ENCODE measurements at regions not wholly inside any gene's neighbourhood (a gene's known extent, or its start where the extent isn't known, plus 50 kb on each side); places are given as distances from the start of the nearest gene placed in this dataset.
"Not testable (repeated sequence)": the region's sequence is repeated elsewhere in the genome, so short reads cannot be mapped to it uniquely, and the experiment has no call there.

DNA sequence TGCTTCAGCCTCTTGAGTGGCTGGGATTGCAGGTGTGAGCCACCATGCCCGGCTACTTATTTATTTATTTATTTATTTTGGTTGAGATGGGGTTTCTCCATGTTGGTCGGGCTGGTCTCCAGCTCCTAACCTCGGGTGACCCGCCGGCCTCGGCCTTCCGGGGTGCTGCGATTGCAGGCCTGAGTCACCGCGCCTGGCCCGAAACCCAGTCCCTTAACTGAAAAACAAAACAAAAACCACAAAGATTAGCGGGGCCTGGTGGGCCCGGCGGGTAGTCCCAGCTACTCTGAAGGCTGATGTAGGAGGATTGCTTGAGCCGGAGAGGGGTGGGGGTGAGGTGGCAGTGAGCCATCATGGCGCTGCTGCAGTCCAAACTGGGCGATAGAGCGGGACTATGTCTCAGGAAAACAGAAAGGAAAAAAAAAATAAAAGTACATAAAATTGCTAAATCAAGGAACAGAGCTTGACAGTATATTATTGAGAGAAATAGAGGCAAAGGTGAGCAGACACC lies 75.6 kb upstream of the NIPA1 start:
- WGBS, 2 donors: 64 to 74% methylated on average over 18 of the region's 18 CpGs
- not testable (repeated sequence) for H3K4me3 ChIP-seq

DNA sequence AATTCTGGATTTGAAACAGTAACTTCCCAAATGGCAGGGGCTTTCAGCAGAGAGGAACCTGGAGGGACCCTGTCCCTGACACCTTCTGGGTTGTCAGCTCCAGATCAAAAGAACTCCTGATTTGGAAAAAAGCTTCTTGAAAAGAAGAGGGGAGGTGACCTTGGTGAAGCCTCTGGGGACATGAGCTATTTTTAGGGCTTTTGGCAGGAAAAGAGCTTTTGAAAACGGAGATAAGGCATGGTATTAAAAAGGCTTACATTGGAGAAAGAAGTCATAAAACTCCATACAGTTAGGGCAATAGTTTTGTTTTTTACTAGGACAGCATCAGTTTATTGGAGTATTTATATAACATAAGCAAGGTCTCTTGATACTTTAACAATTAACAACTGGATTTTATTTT lies 72.5 kb upstream of the NIPA1 start:
- DNase-seq; H3K36me3 ChIP-seq (ENCODE audit: low read depth, missing control alignments); H3K27ac ChIP-seq; intact Hi-C loops (cut with DNase I; ENCODE audit: low total_unique reads); H3K9me3 ChIP-seq; H3K4me1 ChIP-seq; H3K27me3 ChIP-seq: not testable (repeated sequence)
- H3K4me3 ChIP-seq: peak overlapping the region; percentile 38 to 39
- whole genome bisulfite sequencing, 2 donors: 0% methylated on average over 1 of the region's 1 CpG

More for the DNA sequence above, 75.6 kb upstream of the NIPA1 start:
- H3K27me3 ChIP-seq; H3K4me1 ChIP-seq; intact Hi-C loops (cut with DNase I; ENCODE audit: low total_unique reads); DNase-seq; H3K36me3 ChIP-seq (ENCODE audit: low read depth, missing control alignments); H3K9me3 ChIP-seq; H3K27ac ChIP-seq: not testable (repeated sequence)

DNA sequence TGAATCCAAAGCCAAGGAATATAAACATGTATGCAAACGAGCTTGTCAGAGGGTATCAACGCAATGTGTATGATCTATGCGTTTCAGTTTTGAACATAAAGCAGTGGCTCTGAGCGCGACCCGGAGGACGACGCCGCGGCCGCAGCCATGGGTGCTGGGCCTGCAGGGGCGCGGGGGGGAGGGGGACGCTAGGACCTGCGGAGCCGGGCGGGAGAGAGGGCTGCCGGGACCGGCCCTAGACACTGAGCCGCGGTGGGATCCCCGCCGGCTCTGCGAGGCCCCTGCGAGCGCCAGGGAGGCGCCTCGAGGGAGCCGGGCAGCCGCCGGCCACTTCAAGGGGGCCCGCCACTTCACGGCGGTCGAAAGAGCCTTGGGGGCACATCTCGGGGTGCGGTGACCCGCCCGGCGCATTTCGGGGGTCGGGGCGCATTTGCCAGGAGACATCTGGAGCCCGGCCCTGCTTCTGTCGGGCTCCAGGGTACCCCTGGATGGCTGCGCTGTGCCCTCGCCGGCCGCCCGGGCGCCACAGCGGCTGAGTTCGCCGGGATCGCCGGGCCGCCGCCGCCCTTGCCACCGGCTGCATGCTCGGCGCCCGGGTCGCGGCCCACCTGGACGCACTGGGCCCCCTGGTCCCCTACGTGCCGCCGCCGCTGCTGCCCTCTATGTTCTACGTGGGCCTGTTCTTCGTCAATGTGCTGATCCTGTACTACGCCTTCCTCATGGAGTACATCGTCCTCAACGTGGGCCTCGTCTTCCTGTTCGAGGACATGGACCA lies 71.9 kb upstream of the NIPA1 start:
- DNase-seq; H3K4me1 ChIP-seq; intact Hi-C loops (cut with DNase I; ENCODE audit: low total_unique reads); H3K9me3 ChIP-seq; H3K27me3 ChIP-seq; H3K36me3 ChIP-seq (ENCODE audit: low read depth, missing control alignments); H3K27ac ChIP-seq: not testable (repeated sequence)
- WGBS, 2 donors: 1 to 10% methylated on average over 3 to 30 of the region's 77 CpGs
- H3K4me3 ChIP-seq: peak overlapping the region; percentile 38 to 39

DNA sequence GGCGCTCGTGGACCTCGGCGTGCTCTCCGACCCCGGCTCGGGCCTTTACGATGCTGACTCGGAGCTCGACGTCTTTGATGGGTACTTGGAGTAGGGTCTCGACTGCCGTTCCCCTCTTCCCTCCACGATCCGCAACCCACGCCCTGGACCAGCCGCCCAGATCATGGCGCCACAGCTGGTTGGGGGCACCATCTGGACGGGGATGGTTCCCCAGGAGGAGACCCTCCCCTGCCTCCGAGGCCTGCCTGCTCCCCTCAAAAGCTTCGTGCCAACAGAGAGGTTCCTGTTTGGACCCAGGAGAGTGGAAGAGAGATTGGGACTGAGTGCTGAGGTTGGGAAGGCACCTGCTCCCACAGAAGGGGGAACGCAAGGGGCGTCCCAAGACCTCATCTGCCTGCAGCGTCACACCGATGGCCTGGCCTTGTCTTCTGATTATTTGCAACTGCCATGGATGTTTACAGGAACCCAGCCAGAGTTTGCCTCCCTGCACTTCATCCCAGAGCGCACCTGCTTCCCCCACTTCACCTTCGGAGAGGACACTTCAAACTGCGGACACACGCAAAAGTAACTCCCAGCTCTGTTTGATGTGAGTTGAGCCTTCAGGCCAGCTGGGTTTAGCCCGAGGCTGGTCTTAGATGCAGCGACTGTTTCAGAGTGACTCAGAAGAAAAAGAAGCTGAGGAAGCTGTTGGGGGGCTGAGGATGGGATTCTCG lies 71.2 kb upstream of the NIPA1 start:
- intact Hi-C loops (cut with DNase I; ENCODE audit: low total_unique reads); H3K27ac ChIP-seq; H3K27me3 ChIP-seq; H3K4me1 ChIP-seq; DNase-seq; H3K9me3 ChIP-seq; H3K36me3 ChIP-seq (ENCODE audit: low read depth, missing control alignments): not testable (repeated sequence)
- WGBS, 2 donors: 39 to 42% methylated on average over 10 to 12 of the region's 32 CpGs
- H3K4me3 ChIP-seq: peak overlapping the region in 1 of 2 donors; percentile 20

DNA sequence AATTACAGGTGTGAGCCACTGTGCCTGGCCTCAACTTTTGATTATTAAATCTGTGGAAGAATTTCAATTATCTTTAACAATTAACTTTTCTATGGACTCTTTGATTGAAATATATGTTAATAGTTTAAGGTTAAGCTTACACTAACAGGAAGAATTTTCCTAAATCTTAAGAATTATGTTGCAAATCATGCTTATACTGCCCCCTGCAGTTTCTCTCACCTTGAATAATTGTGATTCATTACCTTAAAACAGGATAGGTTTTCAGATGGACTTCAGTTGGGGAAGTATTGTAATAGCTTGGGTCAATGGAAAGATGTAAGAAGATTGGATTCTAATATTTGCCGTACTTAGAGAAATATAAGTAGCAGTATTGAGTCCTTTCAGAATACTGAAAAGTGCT lies 66.5 kb upstream of the NIPA1 start:
- H3K9me3 ChIP-seq; H3K36me3 ChIP-seq (ENCODE audit: low read depth, missing control alignments); H3K4me1 ChIP-seq; intact Hi-C loops (cut with DNase I; ENCODE audit: low total_unique reads); H3K4me3 ChIP-seq; DNase-seq; H3K27ac ChIP-seq; H3K27me3 ChIP-seq: not testable (repeated sequence)
- 83 to 89% methylated on average over 1 of the region's 1 CpG for WGBS, 2 donors
- TF ChIP-seq, protein P1, sequence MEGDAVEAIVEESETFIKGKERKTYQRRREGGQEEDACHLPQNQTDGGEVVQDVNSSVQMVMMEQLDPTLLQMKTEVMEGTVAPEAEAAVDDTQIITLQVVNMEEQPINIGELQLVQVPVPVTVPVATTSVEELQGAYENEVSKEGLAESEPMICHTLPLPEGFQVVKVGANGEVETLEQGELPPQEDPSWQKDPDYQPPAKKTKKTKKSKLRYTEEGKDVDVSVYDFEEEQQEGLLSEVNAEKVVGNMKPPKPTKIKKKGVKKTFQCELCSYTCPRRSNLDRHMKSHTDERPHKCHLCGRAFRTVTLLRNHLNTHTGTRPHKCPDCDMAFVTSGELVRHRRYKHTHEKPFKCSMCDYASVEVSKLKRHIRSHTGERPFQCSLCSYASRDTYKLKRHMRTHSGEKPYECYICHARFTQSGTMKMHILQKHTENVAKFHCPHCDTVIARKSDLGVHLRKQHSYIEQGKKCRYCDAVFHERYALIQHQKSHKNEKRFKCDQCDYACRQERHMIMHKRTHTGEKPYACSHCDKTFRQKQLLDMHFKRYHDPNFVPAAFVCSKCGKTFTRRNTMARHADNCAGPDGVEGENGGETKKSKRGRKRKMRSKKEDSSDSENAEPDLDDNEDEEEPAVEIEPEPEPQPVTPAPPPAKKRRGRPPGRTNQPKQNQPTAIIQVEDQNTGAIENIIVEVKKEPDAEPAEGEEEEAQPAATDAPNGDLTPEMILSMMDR (IDR thresholded peaks at IDR 0.05): peak in 1 of 3 experiments; percentile 36

DNA sequence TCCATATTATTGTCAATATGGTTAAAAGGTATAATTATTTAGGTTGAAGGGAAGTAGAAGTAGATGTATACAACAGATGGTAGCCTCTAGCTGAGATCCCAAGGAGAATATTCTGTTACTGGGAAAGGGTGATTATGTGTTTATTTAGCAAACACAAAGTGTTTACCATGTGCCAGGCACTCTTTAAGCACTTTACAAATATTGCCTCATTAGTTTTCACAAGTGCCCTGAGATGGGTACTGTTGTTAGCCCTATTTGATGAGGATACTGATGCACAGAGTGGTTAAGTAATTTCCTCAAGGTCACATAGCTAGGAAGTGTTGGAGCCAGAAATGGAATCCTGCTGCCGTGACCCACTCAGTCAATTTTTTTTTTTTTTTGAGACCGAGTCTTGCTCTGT lies 60.3 kb upstream of the NIPA1 start:
- WGBS, 2 donors: no CpG with 5 or more reads among the region's 2 CpGs
- H3K36me3 ChIP-seq (ENCODE audit: low read depth, missing control alignments); H3K27ac ChIP-seq; DNase-seq; H3K4me1 ChIP-seq; intact Hi-C loops (cut with DNase I; ENCODE audit: low total_unique reads); H3K4me3 ChIP-seq; H3K9me3 ChIP-seq; H3K27me3 ChIP-seq: not testable (repeated sequence)

DNA sequence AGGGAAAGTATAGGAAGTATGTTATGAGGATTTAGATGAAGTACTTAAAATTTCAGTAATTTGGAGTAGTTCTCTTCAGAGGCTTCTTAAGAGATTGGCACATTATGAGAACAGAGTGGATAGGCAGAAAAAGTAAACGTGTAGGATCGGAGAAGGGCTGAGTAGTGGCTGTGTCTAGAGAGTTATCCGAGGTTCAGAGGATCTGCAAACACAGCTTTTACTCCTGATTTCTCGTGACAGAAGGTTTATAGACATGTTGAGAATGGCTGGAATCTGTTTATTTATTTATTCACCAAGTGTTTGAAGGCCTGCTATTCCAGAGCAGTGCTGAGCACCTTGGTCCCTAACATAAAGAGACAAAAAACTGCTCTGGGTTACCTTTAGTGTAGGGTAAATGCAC lies 51.4 kb upstream of the NIPA1 start:
- WGBS, 2 donors: 57 to 77% methylated on average over 4 of the region's 4 CpGs
- H3K27ac ChIP-seq; DNase-seq; H3K9me3 ChIP-seq; H3K4me3 ChIP-seq; intact Hi-C loops (cut with DNase I; ENCODE audit: low total_unique reads); H3K27me3 ChIP-seq; H3K36me3 ChIP-seq (ENCODE audit: low read depth, missing control alignments); H3K4me1 ChIP-seq: not testable (repeated sequence)

Data from testis (tissue), 2 donors.